ENCODE measurements at regions not wholly inside any gene's neighbourhood (a gene's known extent, or its start where the extent isn't known, plus 50 kb on each side); places are given as distances from the start of the nearest gene placed in this dataset.

- H3K27me3 Mint-ChIP-seq: no peaks in the 10 kb centered on the region
- no peak for ATAC-seq (ENCODE audit: low read depth)
- intact Hi-C loops (cut with micrococcal nuclease): no loop called here
- no peaks in the 10 kb centered on the region for H3K9me3 Mint-ChIP-seq
- CTCF ChIA-PET: no interaction called here
- H3K36me3 Mint-ChIP-seq (ENCODE audit: low read depth): no peaks in the 10 kb centered on the region
- no peak for TF ChIP-seq CTCF (IDR thresholded peaks at IDR 0.05)
- POLR2A ChIA-PET: no interaction called here
- no peak overlapping the region for H3K27ac Mint-ChIP-seq
- DNase-seq: no peak
- H3K4me1 Mint-ChIP-seq: no peaks in the 10 kb centered on the region
- H3K4me3 Mint-ChIP-seq: no peak overlapping the region
Measured at GRCh38 chr3:117490716-117491115, 781.1 kb downstream of the TUSC7 start.

GRCh38 chr3:117495620-117496019 is 786.0 kb downstream of the TUSC7 start:
- no peak overlapping the region for H3K27ac Mint-ChIP-seq
- no peak for TF ChIP-seq CTCF (IDR thresholded peaks at IDR 0.05)
- CTCF ChIA-PET: no interaction called here
- H3K4me1 Mint-ChIP-seq: no peaks in the 10 kb centered on the region
- H3K27me3 Mint-ChIP-seq: no peaks in the 10 kb centered on the region
- H3K9me3 Mint-ChIP-seq: no peaks in the 10 kb centered on the region
- POLR2A ChIA-PET: no interaction called here
- H3K36me3 Mint-ChIP-seq (ENCODE audit: low read depth): no peaks in the 10 kb centered on the region
- ATAC-seq (ENCODE audit: low read depth) (no peak), DNase-seq (no peak)
- intact Hi-C loops (cut with micrococcal nuclease): no loop called here
- H3K4me3 Mint-ChIP-seq: no peak overlapping the region

- POLR2A ChIA-PET: no interaction called here
- intact Hi-C loops (cut with micrococcal nuclease): no loop called here
- Mint-ChIP-seq H3K36me3 (ENCODE audit: low read depth) (no peaks in the 10 kb centered on the region), H3K27me3 (no peaks in the 10 kb centered on the region), H3K27ac (no peak overlapping the region), H3K9me3 (no peaks in the 10 kb centered on the region), H3K4me1 (no peaks in the 10 kb centered on the region), H3K4me3 (no peak overlapping the region)
- CTCF ChIA-PET: no interaction called here
- no peak for ATAC-seq (ENCODE audit: low read depth)
- no peak for TF ChIP-seq CTCF (IDR thresholded peaks at IDR 0.05)
- DNase-seq: no peak
Measured at GRCh38 chr3:117499189-117499870, 789.8 kb downstream of the TUSC7 start.

GRCh38 chr3:117507958-117508357 is 798.4 kb downstream of the TUSC7 start:
- TF ChIP-seq CTCF (IDR thresholded peaks at IDR 0.05): no peak
- no peak for DNase-seq
- H3K27me3 Mint-ChIP-seq: no peaks in the 10 kb centered on the region
- H3K36me3 Mint-ChIP-seq (ENCODE audit: low read depth): no peaks in the 10 kb centered on the region
- no peak for ATAC-seq (ENCODE audit: low read depth)
- H3K4me3 Mint-ChIP-seq: no peak overlapping the region
- POLR2A ChIA-PET: no interaction called here
- intact Hi-C loops (cut with micrococcal nuclease): no loop called here
- no peaks in the 10 kb centered on the region for H3K9me3 Mint-ChIP-seq
- no peak overlapping the region for H3K27ac Mint-ChIP-seq
- CTCF ChIA-PET: no interaction called here
- no peaks in the 10 kb centered on the region for H3K4me1 Mint-ChIP-seq

GRCh38 chr3:117509858-117510257 is 800.3 kb downstream of the TUSC7 start:
- H3K4me1 Mint-ChIP-seq: no peaks in the 10 kb centered on the region

More at GRCh38 chr3:117509858-117510257, 800.3 kb downstream of the TUSC7 start:
- TF ChIP-seq CTCF (IDR thresholded peaks at IDR 0.05): no peak
- no peaks in the 10 kb centered on the region for H3K36me3 Mint-ChIP-seq (ENCODE audit: low read depth)
- ChIA-PET CTCF (no interaction called here), POLR2A (no interaction called here)
- H3K4me3 Mint-ChIP-seq: no peak overlapping the region
- H3K27me3 Mint-ChIP-seq: no peaks in the 10 kb centered on the region
- ATAC-seq (ENCODE audit: low read depth) (no peak), DNase-seq (no peak)
- intact Hi-C loops (cut with micrococcal nuclease): no loop called here
- no peak overlapping the region for H3K27ac Mint-ChIP-seq
- no peaks in the 10 kb centered on the region for H3K9me3 Mint-ChIP-seq
